Endothelial cell of umbilical vein (primary cell): ENCODE measurements at regions not wholly inside any gene's neighbourhood (a gene's known extent, or its start where the extent isn't known, plus 50 kb on each side); places are given as distances from the start of the nearest gene placed in this dataset.

ENCODE experiments used
- BruUV-seq: library from RNA; stranded (reverse); fragments of 400-500 nt; replicated peaks from 2 replicates; lab custom pipeline; 2021; lab: Mats Ljungman, UMichigan
- CTCF ChIA-PET: fragments of 300-600, 350-600 bp; sonication (Branson Sonifier 250); formaldehyde crosslinking; loops from one replicate; lab custom pipeline; 2021; ENCODE audit warnings: antibody characterized with exemption, inconsistent platforms; lab: Charles Lee
- POLR2A ChIA-PET: fragments of 300-600, 350-600 bp; sonication (Branson Sonifier 250); formaldehyde crosslinking; loops from one replicate; lab custom pipeline; 2021; ENCODE audit warnings: antibody characterized with exemption, inconsistent platforms; lab: Charles Lee
- DNase-seq: peaks from one replicate; pipeline ENCODE4 v3.0.0-alpha.2; 2011; ENCODE audit warnings: low read depth, low spot score
- FAIRE-seq: peaks from 2 replicates; lab custom pipeline; 2011; peaks lifted over from hg19 to GRCh38; lab: Jason Lieb, UNC
- H2AFZ ChIP-seq: 2 replicates; pipeline ENCODE4 v1.6.0; 2012; ENCODE audit warnings: low read depth, low read length, control low read depth, inconsistent platforms
- H3K27ac ChIP-seq: 2 replicates; pipeline ENCODE4 v1.5.1; 2011; ENCODE audit warnings: low read depth, mild to moderate bottlenecking, control low read depth, low read length, moderate library complexity; ENCODE audit not compliant: insufficient read depth
- H3K27me3 ChIP-seq, 2 experiments: 2 replicates each; pipeline versions ENCODE4 v1.6.0 to v1.6.1; 2011; ENCODE audit warnings: low read length in 2 of 2, mixed read lengths in 1 of 2; ENCODE audit not compliant: control insufficient read depth in 2 of 2, insufficient read depth in 2 of 2
- H3K36me3 ChIP-seq, 2 experiments: 2 replicates in 1 of 2; 3 replicates in 1 of 2; pipeline ENCODE4 v1.5.1; 2011; ENCODE audit warnings: low read length in 2 of 2, mild to moderate bottlenecking in 1 of 2, moderate library complexity in 1 of 2; ENCODE audit not compliant: control insufficient read depth in 2 of 2, insufficient read depth in 2 of 2; ENCODE audit errors: extremely low read depth in 1 of 2
- H3K4me1 ChIP-seq: 3 replicates; pipeline ENCODE4 v1.5.1; 2011; ENCODE audit warnings: mild to moderate bottlenecking, low read length; ENCODE audit not compliant: control insufficient read depth, insufficient read depth; ENCODE audit errors: extremely low read depth
- H3K4me2 ChIP-seq: 2 replicates; pipeline ENCODE4 v1.6.1; 2011; ENCODE audit warnings: low read length, control low read depth, mixed read lengths; ENCODE audit not compliant: insufficient read depth
- H3K4me3 ChIP-seq, 3 experiments: fragments of 200-600 bp in 1 of 3; sonication (generic), shearing (Covaris generic) in 1 of 3; replicated peaks in 1 of 3; 2 replicates each; pipeline ENCODE4 v1.5.1; 2011 to 2016; ENCODE audit warnings: control low read depth in 3 of 3, low read length in 3 of 3, mild to moderate bottlenecking in 2 of 3, inconsistent platforms in 1 of 3, low read depth in 1 of 3, moderate library complexity in 1 of 3; ENCODE audit not compliant: insufficient read depth in 1 of 3
- H3K79me2 ChIP-seq: 2 replicates; pipeline ENCODE4 v1.6.0; 2012; ENCODE audit warnings: low read length, inconsistent platforms; ENCODE audit not compliant: control insufficient read depth, insufficient read depth
- H3K9ac ChIP-seq: replicated peaks from 2 replicates; pipeline ENCODE3; 2011; ENCODE audit warnings: low read length, control low read depth; ENCODE audit not compliant: insufficient read depth; ENCODE audit errors: extremely low read depth
- H3K9me1 ChIP-seq: replicated peaks from 3 replicates; pipeline ENCODE4 v1.6.0; 2011; ENCODE audit warnings: mild to moderate bottlenecking, low read length; ENCODE audit not compliant: control insufficient read depth, insufficient read depth; ENCODE audit errors: extremely low read depth
- H3K9me3 ChIP-seq: replicated peaks from 2 replicates; pipeline ENCODE4 v1.5.1; 2012; ENCODE audit warnings: low read length, inconsistent platforms; ENCODE audit not compliant: control insufficient read depth, insufficient read depth
- H4K20me1 ChIP-seq: replicated peaks from 2 replicates; pipeline ENCODE3; 2011; ENCODE audit warnings: mild to moderate bottlenecking, low read length; ENCODE audit not compliant: control insufficient read depth, insufficient read depth; ENCODE audit errors: extremely low read depth
- CTCF ChIP-seq, 2 donors: IDR thresholded peaks; 1 replicate in 1 of 2; 2 replicates in 1 of 2; pipeline ENCODE4 v1.5.1; 2011; ENCODE audit warnings: low read length in 2 of 2, mild to moderate bottlenecking in 2 of 2, moderate library complexity in 2 of 2, control low read depth in 1 of 2, inconsistent platforms in 1 of 2, low read depth in 1 of 2; ENCODE audit not compliant: insufficient read depth in 1 of 2; ENCODE audit errors: extremely low read depth in 1 of 2
- EZH2 ChIP-seq: IDR thresholded peaks from 2 replicates; pipeline ENCODE4 v1.6.1; 2012; ENCODE audit warnings: borderline replicate concordance, low read depth, mild to moderate bottlenecking, moderate library complexity, low read length, inconsistent platforms; ENCODE audit not compliant: severe bottlenecking
- FOS ChIP-seq: IDR thresholded peaks from 2 replicates; pipeline ENCODE4 v1.6.1; 2011; ENCODE audit warnings: mild to moderate bottlenecking, low read length, moderate library complexity, borderline replicate concordance; ENCODE audit not compliant: insufficient read depth
- GATA2 ChIP-seq: IDR thresholded peaks from 2 replicates; pipeline ENCODE4 v1.7.0; 2011; ENCODE audit warnings: low read depth, mild to moderate bottlenecking, moderate library complexity, mixed read lengths, low read length; ENCODE audit not compliant: insufficient read length, insufficient read depth
- JUN ChIP-seq: IDR thresholded peaks from 2 replicates; pipeline ENCODE4 v1.6.1; 2011; ENCODE audit warnings: borderline replicate concordance, low read depth; ENCODE audit not compliant: insufficient read length, insufficient read depth
- MAX ChIP-seq: IDR thresholded peaks from 2 replicates; pipeline ENCODE4 v1.6.1; 2011; ENCODE audit not compliant: insufficient read depth, insufficient read length
- MYC ChIP-seq: IDR thresholded peaks from one replicate; pipeline ENCODE4 v1.6.1; 2011; ENCODE audit warnings: mild to moderate bottlenecking, low read depth, low read length
- POLR2A ChIP-seq: IDR thresholded peaks from 2 replicates; pipeline ENCODE4 v1.6.1; 2012; ENCODE audit warnings: low read depth, mild to moderate bottlenecking, control low read depth, low read length
- POLR2AphosphoS5 ChIP-seq: IDR thresholded peaks from 2 replicates; pipeline ENCODE4 v1.6.1; 2012; ENCODE audit warnings: low read depth, mild to moderate bottlenecking, control low read depth, low read length, moderate library complexity; ENCODE audit not compliant: insufficient read depth
- dilution Hi-C: fragments of 300-500 bp; cut with MboI; formaldehyde crosslinking; loops from one replicate; pipeline ENCODE4 v1.15.0; 2019; ENCODE audit warnings: low sequenced_read_pairs; ENCODE audit not compliant: extremely low pct_ligation_motif_present
- intact Hi-C: fragments of 100-400 bp; cut with micrococcal nuclease; formaldehyde crosslinking; loops from one replicate; pipeline ENCODE4 v1.10.0; 2022

- POLR2A ChIA-PET, result no interaction called here
- Histone ChIP-seq H3K9me3 (no peaks in the 10 kb centered on the region), H3K4me2 (no peak overlapping the region), H4K20me1 (no peaks in the 10 kb centered on the region), H3K79me2 (no peaks in the 10 kb centered on the region), H3K9me1 (no peaks in the 10 kb centered on the region), H3K36me3 (no peaks in the 10 kb centered on the region), H3K4me3 (no peak overlapping the region), H2AFZ (no peak overlapping the region), H3K9ac (no peak overlapping the region), H3K27me3 (no peaks in the 10 kb centered on the region), H3K4me1 (no peaks in the 10 kb centered on the region), H3K27ac (no peak overlapping the region)
- dilution Hi-C loops, result no loop called here
- FAIRE-seq, result no peak
- TF ChIP-seq GATA2, result no peak
- no peak for TF ChIP-seq FOS
- TF ChIP-seq JUN, result no peak
- TF ChIP-seq MAX, result no peak
- no peak for TF ChIP-seq POLR2A
- TF ChIP-seq POLR2AphosphoS5, result no peak
- no peak for TF ChIP-seq EZH2
- no peak for TF ChIP-seq MYC
- no peak for TF ChIP-seq CTCF (IDR thresholded peaks at IDR 0.05; ENCODE audit: extremely low read depth in 1 of 2, insufficient read depth in 1 of 2, low read depth in 1 of 2, low read length in 2 of 2)
- CTCF ChIA-PET, result no interaction called here
- BruUV-seq, result no TSS peak
- intact Hi-C loops, result no loop called here
- DNase-seq, result no peak
These were observed 156.5 kb upstream of the PJA1 start for GRCh38 chrX:69321789-69322188.
